ENCODE measurements at regions not wholly inside any gene's neighbourhood (a gene's known extent, or its start where the extent isn't known, plus 50 kb on each side); places are given as distances from the start of the nearest gene placed in this dataset.

- Histone ChIP-seq H3K27me3 (ENCODE audit: control insufficient read depth, insufficient read depth, low read length) (no peaks in the 10 kb centered on the region), H3K4me3 (ENCODE audit: low read depth, low read length) (no peak overlapping the region), H3K9ac (ENCODE audit: low read depth, low read length) (no peak overlapping the region), H3K4me1 (ENCODE audit: control insufficient read depth, insufficient read depth, low read length) (no peaks in the 10 kb centered on the region), H3K36me3 (ENCODE audit: control insufficient read depth, insufficient read depth, low read length) (no peaks in the 10 kb centered on the region), H3K27ac (ENCODE audit: low read depth, low read length) (no peak overlapping the region), H3K9me3 (ENCODE audit: control insufficient read depth, insufficient read depth, low read length) (no peaks in the 10 kb centered on the region)
Measured at GRCh38 chr17:36714789-36715188, 113.4 kb downstream of the MRM1 start.

- Histone ChIP-seq H3K36me3 (ENCODE audit: control insufficient read depth, insufficient read depth, low read length) (no peaks in the 10 kb centered on the region), H3K9ac (ENCODE audit: low read depth, low read length) (no peak overlapping the region), H3K4me1 (ENCODE audit: control insufficient read depth, insufficient read depth, low read length) (no peaks in the 10 kb centered on the region), H3K4me3 (ENCODE audit: low read depth, low read length) (no peak overlapping the region), H3K9me3 (ENCODE audit: control insufficient read depth, insufficient read depth, low read length) (no peaks in the 10 kb centered on the region), H3K27ac (ENCODE audit: low read depth, low read length) (no peak overlapping the region), H3K27me3 (ENCODE audit: control insufficient read depth, insufficient read depth, low read length) (no peaks in the 10 kb centered on the region)
Measured at GRCh38 chr17:36715951-36716350, 114.6 kb downstream of the MRM1 start.

- Histone ChIP-seq H3K4me1 (ENCODE audit: control insufficient read depth, insufficient read depth, low read length) (peaks cover 8% of the 10 kb centered on the region), H3K9me3 (ENCODE audit: control insufficient read depth, insufficient read depth, low read length) (no peaks in the 10 kb centered on the region), H3K4me3 (ENCODE audit: low read depth, low read length) (no peak overlapping the region), H3K27me3 (ENCODE audit: control insufficient read depth, insufficient read depth, low read length) (no peaks in the 10 kb centered on the region; the same call in 1 of the 2 replicates), H3K27ac (ENCODE audit: low read depth, low read length) (no peak overlapping the region), H3K9ac (ENCODE audit: low read depth, low read length) (no peak overlapping the region), H3K36me3 (ENCODE audit: control insufficient read depth, insufficient read depth, low read length) (no peaks in the 10 kb centered on the region)
Measured at GRCh38 chr17:36717088-36717487, 115.7 kb downstream of the MRM1 start.

DNA sequence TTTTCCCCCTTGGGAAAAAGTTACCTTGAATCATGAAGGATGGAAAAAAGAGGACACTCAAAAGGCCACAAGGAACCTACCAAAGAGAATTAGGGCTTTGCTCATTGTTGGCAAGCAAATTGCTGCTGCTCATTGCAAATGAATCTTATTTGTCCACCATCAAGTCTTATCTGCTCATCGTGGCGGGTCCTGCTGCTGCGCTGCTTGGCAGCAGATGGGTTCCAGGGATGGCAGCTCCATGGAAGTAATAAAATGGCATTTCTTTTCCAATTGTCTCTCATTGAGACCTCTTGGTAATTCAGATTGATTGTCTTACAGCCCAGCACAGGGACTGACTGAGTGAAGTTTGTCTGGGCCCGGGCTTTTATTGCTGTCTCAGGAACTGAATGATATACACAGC is 118.7 kb downstream of the MRM1 start:
- Histone ChIP-seq H3K27me3 (ENCODE audit: control insufficient read depth, insufficient read depth, low read length) (no peaks in the 10 kb centered on the region; the same call in 1 of the 2 replicates), H3K4me1 (ENCODE audit: control insufficient read depth, insufficient read depth, low read length) (peaks cover 23% of the 10 kb centered on the region), H3K27ac (ENCODE audit: low read depth, low read length) (no peak overlapping the region), H3K36me3 (ENCODE audit: control insufficient read depth, insufficient read depth, low read length) (no peaks in the 10 kb centered on the region), H3K9ac (ENCODE audit: low read depth, low read length) (no peak overlapping the region), H3K4me3 (ENCODE audit: low read depth, low read length) (no peak overlapping the region), H3K9me3 (ENCODE audit: control insufficient read depth, insufficient read depth, low read length) (no peaks in the 10 kb centered on the region)

- no peak overlapping the region for H3K9ac ChIP-seq (ENCODE audit: low read depth, low read length)
- peak overlapping the region; percentile 47 for H3K4me3 ChIP-seq (ENCODE audit: low read depth, low read length)
- no peak overlapping the region for H3K27ac ChIP-seq (ENCODE audit: low read depth, low read length)
- H3K27me3 ChIP-seq (ENCODE audit: control insufficient read depth, insufficient read depth, low read length), result peaks cover 2% of the 10 kb centered on the region; the same call in 1 of the 2 replicates
- H3K4me1 ChIP-seq (ENCODE audit: control insufficient read depth, insufficient read depth, low read length), result peaks cover 23% of the 10 kb centered on the region
- H3K9me3 ChIP-seq (ENCODE audit: control insufficient read depth, insufficient read depth, low read length), result no peaks in the 10 kb centered on the region
- H3K36me3 ChIP-seq (ENCODE audit: control insufficient read depth, insufficient read depth, low read length), result no peaks in the 10 kb centered on the region
Measured at GRCh38 chr17:36721560-36722120, 120.3 kb downstream of the MRM1 start.

- 0 out of 2 replicates have a peak overlapping the region, but pooled peaks have one; percentile 27 for H3K9ac ChIP-seq (ENCODE audit: low read depth, low read length)
- H3K9me3 ChIP-seq (ENCODE audit: control insufficient read depth, insufficient read depth, low read length), result no peaks in the 10 kb centered on the region
- peak overlapping the region; percentile 47 for H3K4me3 ChIP-seq (ENCODE audit: low read depth, low read length)
- H3K27me3 ChIP-seq (ENCODE audit: control insufficient read depth, insufficient read depth, low read length), result peaks cover 7% of the 10 kb centered on the region; the same call in 1 of the 2 replicates
- H3K27ac ChIP-seq (ENCODE audit: low read depth, low read length), result no peak overlapping the region
- H3K36me3 ChIP-seq (ENCODE audit: control insufficient read depth, insufficient read depth, low read length), result no peaks in the 10 kb centered on the region
- H3K4me1 ChIP-seq (ENCODE audit: control insufficient read depth, insufficient read depth, low read length), result peaks cover 23% of the 10 kb centered on the region
Measured at GRCh38 chr17:36722121-36722902, 120.9 kb downstream of the MRM1 start.

- Histone ChIP-seq H3K9ac (ENCODE audit: low read depth, low read length) (no peak overlapping the region), H3K4me3 (ENCODE audit: low read depth, low read length) (no peak overlapping the region), H3K27me3 (ENCODE audit: control insufficient read depth, insufficient read depth, low read length) (peaks cover 8% of the 10 kb centered on the region; the same call in 1 of the 2 replicates), H3K27ac (ENCODE audit: low read depth, low read length) (no peak overlapping the region), H3K36me3 (ENCODE audit: control insufficient read depth, insufficient read depth, low read length) (no peaks in the 10 kb centered on the region), H3K9me3 (ENCODE audit: control insufficient read depth, insufficient read depth, low read length) (no peaks in the 10 kb centered on the region), H3K4me1 (ENCODE audit: control insufficient read depth, insufficient read depth, low read length) (peaks cover 29% of the 10 kb centered on the region)
Measured at GRCh38 chr17:36722903-36723263, 121.5 kb downstream of the MRM1 start.

DNA sequence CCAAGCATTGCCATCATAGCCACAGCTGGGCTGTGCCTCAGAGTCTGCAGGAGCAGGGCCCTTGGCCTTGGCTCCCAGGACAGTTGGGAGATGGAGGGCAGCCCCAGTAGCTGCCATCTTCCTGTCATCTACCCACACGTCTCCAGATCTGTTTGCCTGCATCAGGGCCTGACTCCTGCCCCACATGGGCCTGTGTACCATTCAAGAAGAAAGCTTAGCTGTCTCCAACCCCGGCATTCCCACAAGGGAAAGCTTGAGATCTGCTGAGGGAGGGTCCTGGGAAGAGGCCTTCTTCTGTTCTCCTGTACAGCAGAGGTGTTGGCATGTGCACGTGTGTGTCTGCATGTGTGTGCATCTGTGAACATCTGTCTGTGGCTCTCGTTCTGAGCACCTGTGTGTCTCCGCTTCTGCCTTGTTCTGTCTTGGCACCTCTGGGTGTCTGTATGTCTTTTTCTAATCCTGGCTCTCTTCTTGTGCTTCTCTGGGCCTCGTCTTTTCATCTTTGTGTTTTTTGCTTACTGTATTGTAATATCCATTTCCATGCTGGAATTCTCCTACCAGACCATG is 122.2 kb downstream of the MRM1 start:
- Histone ChIP-seq H3K36me3 (ENCODE audit: control insufficient read depth, insufficient read depth, low read length) (no peaks in the 10 kb centered on the region), H3K27me3 (ENCODE audit: control insufficient read depth, insufficient read depth, low read length) (peaks cover 11% of the 10 kb centered on the region), H3K9ac (ENCODE audit: low read depth, low read length) (no peak overlapping the region), H3K4me1 (ENCODE audit: control insufficient read depth, insufficient read depth, low read length) (peaks cover 34% of the 10 kb centered on the region), H3K4me3 (ENCODE audit: low read depth, low read length) (no peak overlapping the region), H3K9me3 (ENCODE audit: control insufficient read depth, insufficient read depth, low read length) (no peaks in the 10 kb centered on the region), H3K27ac (ENCODE audit: low read depth, low read length) (no peak overlapping the region)

GRCh38 chr17:36726199-36726598 is 124.8 kb downstream of the MRM1 start:
- Histone ChIP-seq H3K27ac (ENCODE audit: low read depth, low read length) (no peak overlapping the region), H3K36me3 (ENCODE audit: control insufficient read depth, insufficient read depth, low read length) (no peaks in the 10 kb centered on the region), H3K4me1 (ENCODE audit: control insufficient read depth, insufficient read depth, low read length) (peaks cover 50% of the 10 kb centered on the region), H3K27me3 (ENCODE audit: control insufficient read depth, insufficient read depth, low read length) (peaks cover 20% of the 10 kb centered on the region), H3K9ac (ENCODE audit: low read depth, low read length) (no peak overlapping the region), H3K4me3 (ENCODE audit: low read depth, low read length) (no peak overlapping the region), H3K9me3 (ENCODE audit: control insufficient read depth, insufficient read depth, low read length) (no peaks in the 10 kb centered on the region)

DNA sequence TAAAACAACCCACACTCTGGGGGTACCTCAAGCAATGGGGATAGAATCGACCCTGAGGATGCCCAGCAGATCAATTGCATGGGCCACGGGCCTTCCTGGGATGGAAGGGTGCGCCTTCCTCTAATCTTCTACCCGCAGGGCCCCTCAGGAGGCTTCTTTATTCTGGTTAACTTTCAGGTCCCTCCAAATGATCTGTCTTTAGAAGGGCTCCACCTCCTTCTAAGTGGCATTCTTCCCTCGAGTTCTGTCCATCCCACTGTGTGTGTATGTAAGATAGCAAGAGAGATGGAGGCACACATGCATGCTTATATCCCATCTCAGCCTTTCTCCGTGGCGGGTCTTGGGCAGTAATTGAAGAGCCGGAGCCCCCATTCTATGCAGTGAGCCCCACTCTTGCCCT is 125.7 kb downstream of the MRM1 start:
- Histone ChIP-seq H3K9ac (ENCODE audit: low read depth, low read length) (no peak overlapping the region), H3K27ac (ENCODE audit: low read depth, low read length) (no peak overlapping the region), H3K36me3 (ENCODE audit: control insufficient read depth, insufficient read depth, low read length) (no peaks in the 10 kb centered on the region), H3K9me3 (ENCODE audit: control insufficient read depth, insufficient read depth, low read length) (no peaks in the 10 kb centered on the region), H3K4me3 (ENCODE audit: low read depth, low read length) (no peak overlapping the region), H3K4me1 (ENCODE audit: control insufficient read depth, insufficient read depth, low read length) (peaks cover 50% of the 10 kb centered on the region), H3K27me3 (ENCODE audit: control insufficient read depth, insufficient read depth, low read length) (peaks cover 23% of the 10 kb centered on the region)

DNA sequence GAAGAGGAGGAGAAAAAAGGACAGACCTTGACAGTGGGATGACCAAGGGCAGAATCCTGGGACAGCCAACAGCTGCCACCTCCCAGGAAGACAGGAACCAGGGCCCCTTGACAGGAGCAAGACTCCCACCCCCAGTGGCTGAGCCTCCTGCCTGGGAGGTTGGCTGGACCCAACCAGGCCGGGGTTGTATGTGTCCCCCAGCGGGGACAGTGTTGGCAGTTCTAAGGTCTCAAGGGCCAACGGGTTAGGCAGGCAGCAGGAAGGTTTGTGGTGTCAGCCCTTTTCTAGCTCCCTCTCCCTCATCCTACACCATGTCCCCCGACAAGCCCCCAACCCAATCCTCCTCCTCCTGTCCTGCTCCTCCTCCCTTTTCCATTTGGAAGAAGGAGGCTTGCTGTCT is 126.2 kb downstream of the MRM1 start:
- no peaks in the 10 kb centered on the region for H3K36me3 ChIP-seq (ENCODE audit: control insufficient read depth, insufficient read depth, low read length)
- no peaks in the 10 kb centered on the region for H3K9me3 ChIP-seq (ENCODE audit: control insufficient read depth, insufficient read depth, low read length)
- H3K9ac ChIP-seq (ENCODE audit: low read depth, low read length), result no peak overlapping the region
- peaks cover 23% of the 10 kb centered on the region for H3K27me3 ChIP-seq (ENCODE audit: control insufficient read depth, insufficient read depth, low read length)
- H3K4me3 ChIP-seq (ENCODE audit: low read depth, low read length), result no peak overlapping the region
- no peak overlapping the region for H3K27ac ChIP-seq (ENCODE audit: low read depth, low read length)
- peaks cover 53% of the 10 kb centered on the region for H3K4me1 ChIP-seq (ENCODE audit: control insufficient read depth, insufficient read depth, low read length)

Measured in HUES48 (cell line).